Ovary (tissue), 3 donors: ENCODE measurements at regions not wholly inside any gene's neighbourhood (a gene's known extent, or its start where the extent isn't known, plus 50 kb on each side); places are given as distances from the start of the nearest gene placed in this dataset.

ENCODE experiments used
- POLR2A ChIP-seq: fragments of 450-650 bp; IDR thresholded peaks from one replicate; pipeline ENCODE4 v1.6.1; 2017; ENCODE audit warnings: antibody characterized with exemption, mild to moderate bottlenecking, moderate library complexity
- TF ChIP-seq, protein P1 (sequence below), 3 donors: fragments of 450-650 bp in 2 of 3; fragments of 200-600 bp in 1 of 3; IDR thresholded peaks; one replicate each; pipeline versions ENCODE4 v1.5.1 to v1.8.0; 2016 to 2022; ENCODE audit warnings: antibody characterized with exemption in 3 of 3, mild to moderate bottlenecking in 1 of 3
- donor health status: DM: no; HTN: no; CAD: no.

DNA sequence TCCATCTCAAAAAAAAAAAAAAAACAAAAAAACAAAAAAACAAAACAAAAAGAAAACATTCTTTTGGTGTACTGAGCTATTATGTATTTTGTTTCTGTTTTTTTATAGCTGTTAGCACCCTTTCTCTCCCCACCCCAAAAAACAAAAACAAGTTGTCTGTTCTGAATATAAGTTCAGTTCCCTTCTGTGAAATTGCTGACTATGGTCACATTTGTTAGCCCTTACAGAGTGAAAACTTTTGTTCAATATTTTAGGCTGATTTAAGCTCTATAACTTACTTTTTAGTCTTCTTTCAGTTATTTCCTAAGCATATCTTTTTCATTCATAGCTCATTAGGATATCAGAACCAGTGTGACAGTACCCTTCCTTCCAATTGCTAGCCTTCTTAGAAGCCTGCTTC, 1056.6 kb upstream of the NCAM2 start:
- no peak for TF ChIP-seq POLR2A
- TF ChIP-seq, protein P1, sequence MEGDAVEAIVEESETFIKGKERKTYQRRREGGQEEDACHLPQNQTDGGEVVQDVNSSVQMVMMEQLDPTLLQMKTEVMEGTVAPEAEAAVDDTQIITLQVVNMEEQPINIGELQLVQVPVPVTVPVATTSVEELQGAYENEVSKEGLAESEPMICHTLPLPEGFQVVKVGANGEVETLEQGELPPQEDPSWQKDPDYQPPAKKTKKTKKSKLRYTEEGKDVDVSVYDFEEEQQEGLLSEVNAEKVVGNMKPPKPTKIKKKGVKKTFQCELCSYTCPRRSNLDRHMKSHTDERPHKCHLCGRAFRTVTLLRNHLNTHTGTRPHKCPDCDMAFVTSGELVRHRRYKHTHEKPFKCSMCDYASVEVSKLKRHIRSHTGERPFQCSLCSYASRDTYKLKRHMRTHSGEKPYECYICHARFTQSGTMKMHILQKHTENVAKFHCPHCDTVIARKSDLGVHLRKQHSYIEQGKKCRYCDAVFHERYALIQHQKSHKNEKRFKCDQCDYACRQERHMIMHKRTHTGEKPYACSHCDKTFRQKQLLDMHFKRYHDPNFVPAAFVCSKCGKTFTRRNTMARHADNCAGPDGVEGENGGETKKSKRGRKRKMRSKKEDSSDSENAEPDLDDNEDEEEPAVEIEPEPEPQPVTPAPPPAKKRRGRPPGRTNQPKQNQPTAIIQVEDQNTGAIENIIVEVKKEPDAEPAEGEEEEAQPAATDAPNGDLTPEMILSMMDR (IDR thresholded peaks at IDR 0.05), result no peak
